HG02973 (cell line): ENCODE measurements at regions not wholly inside any gene's neighbourhood (a gene's known extent, or its start where the extent isn't known, plus 50 kb on each side); places are given as distances from the start of the nearest gene placed in this dataset.

Source experiments
- ATAC-seq: cut with Tn5 transposase; IDR thresholded peaks from one replicate; pipeline ENCODE4 v1.9.1; 2021; ENCODE audit warnings: moderate library complexity; ENCODE audit not compliant: unreplicated experiment

DNA sequence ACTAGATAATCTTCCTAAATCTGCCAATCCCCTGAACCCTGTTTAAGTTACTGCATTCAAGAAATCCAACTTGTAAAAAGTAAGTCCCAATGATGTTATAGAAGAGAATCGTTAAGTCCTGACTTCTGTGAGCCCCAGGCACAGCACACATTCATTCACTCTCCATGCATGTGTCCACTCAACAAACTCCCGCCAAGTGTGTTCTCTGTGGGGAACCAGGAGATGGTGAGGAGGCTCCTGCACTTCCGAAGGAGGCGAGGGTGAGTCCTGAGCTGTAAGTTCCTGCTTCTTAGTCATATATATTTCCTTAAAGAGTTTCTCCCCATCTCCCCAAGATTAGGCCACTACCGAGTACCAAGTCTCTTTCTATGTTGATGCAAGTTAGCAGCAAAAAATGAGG is 635.0 kb upstream of the ID2 start:
- ATAC-seq = no peak

DNA sequence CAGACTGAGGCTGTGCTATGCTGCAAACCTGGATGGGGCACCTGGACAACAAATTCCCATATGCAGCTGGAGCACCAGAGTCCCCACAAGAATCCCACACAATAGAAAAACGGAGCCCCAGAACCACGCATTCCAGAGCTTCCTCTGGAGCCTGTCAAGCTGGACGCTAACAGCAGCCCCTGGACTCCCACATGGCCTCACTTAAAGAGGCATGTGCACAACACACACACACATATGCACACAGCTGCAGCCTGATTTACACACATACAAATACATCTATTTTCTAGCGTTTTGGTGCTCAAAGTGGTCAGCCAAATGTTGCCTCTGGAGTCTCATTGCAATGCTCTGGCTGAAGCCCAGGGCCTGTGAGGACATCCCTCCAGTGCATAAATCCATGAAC is 632.7 kb upstream of the ID2 start:
- ATAC-seq = no peak

DNA sequence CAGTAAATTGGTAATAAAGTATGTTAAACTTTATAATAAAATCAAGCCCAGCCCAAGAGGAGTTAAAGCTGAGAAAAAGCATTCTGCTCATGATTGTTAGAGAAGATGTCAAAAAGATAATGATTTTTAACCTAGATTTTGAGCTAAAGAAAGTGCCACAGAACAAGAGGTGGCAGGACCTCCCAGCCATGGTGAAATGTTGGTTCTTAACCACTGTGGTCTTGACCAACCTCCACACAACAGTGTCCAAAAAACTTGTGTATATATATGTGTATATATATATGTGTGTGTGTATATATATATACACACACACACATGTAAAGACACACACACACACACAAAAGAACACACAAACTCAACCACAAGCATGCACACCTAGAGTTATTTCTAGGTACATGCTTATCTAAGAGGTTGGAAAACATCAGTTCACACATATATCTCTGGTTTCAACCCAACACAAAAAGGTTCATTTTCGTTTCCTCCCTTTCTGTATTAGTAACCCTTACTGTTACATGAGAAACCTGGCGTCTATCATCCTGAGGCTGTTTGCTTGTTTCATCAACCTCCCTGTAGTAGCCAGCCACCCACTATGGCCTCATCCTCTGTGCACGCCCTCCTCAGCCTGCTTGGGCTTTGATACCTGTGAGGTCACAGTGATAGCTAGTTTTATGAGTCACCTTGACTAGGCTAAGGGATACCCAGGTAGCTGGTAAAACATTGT is 631.8 kb upstream of the ID2 start:
- peak; percentile 96 for ATAC-seq

DNA sequence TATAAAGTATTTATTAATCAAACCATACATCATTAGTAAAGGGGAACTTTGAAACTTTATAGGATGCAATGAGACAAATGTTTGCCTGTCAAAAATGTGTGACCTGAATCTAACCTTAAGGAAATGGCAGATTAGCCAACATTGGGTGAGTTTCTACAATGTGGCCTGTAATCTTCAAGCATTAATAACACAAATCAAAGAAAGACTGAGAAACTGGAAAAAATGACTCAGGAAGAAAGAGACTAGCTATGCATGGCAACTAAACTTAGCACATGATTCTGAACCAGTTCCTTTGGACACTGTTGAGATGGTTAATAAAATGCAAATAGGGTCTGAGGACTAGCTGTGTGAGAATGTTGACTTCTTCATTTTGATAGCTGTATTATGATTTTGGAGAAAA is 628.6 kb upstream of the ID2 start:
- ATAC-seq = no peak

DNA sequence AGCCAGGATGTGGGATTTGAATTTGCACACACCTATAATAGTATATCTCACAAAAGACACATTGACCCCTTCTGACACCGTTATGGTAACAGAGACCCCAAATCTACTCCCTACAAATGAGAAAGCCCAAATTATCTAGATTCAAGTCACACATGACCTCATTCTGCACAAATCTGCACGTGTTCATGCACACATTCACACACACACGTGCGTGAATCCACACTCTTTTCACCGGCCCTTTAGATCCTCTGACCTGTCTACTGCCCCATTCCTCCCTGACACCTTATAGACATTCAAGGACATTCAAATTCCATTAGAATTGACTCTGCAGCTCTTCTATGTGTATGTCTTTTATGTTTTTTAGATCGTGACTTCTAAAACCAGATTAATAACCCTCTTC is 627.8 kb upstream of the ID2 start:
- no peak for ATAC-seq

DNA sequence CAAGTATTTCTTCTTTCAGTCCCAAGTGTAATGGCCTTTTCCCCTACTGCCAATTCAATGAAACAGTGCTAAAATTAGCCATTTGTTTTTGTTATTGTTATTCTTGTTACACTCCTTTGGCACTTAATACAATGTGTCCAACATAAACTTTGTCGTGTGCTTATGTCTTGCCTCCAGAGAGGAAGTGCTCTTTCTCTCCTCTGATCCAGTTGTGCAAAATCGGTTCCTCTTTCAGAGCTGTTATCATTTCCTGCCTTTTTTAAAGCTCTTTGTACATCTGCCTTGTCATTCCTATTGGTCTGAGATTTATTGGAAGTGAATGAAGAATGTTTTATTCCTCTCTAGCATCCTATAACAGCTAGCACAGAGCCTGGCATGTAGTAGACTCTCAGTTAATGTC is 623.2 kb upstream of the ID2 start:
- peak; percentile 65 for ATAC-seq

DNA sequence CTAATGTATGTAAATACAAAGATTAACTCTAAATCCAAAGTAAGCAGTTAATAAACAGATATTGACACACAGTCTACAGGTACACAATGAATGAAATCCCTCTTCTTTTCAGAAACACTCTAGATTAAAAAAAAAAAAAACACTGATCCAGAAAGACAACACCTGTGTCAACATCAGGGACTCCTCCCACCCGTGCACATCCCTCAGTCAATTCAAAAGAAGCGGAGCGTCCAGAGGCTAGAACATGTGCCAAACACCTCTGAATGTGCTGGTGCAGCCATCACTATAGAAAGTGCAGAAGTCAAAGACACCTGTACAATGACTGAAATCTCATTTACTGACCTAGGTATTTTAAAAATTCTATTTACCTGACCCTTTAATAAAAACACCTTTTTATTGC is 622.6 kb upstream of the ID2 start:
- ATAC-seq = no peak

DNA sequence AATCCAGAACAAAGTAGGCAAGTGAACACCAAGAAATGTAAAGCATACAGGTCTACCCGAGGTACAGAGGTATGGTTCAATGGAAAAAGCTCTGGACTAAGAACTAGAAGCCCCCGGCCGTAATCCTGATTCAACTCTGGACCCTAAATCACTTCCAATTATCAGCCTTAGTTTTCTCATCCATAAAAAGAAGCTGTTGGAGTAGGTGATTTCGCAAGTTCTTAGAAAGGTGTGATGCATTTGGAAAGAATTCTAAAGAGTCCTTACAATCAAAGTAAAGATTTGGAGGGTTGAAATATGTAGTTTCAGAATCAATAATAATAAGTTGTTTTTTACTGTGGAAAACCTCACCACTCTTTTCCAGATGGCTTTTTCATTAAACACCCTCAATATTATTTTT is 622.1 kb upstream of the ID2 start:
- ATAC-seq = no peak

DNA sequence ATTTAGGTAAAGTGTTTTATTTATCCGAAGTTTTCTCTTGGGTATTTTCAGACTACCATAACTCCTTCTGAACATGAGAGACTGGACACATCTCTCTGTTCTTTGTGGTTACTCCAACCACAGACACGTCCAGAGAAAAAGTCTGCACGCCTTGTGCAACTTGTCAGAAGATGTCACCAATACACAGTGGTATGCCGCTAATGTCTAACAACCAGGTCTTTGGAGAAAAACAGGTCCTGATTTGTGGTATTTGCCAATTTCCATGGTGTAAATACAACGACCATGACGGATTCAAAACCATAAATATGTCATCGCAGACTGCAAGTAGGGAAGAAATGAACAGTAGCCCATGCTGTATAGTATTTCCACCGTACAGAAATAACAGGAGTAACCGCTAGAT is 620.6 kb upstream of the ID2 start:
- ATAC-seq = no peak

DNA sequence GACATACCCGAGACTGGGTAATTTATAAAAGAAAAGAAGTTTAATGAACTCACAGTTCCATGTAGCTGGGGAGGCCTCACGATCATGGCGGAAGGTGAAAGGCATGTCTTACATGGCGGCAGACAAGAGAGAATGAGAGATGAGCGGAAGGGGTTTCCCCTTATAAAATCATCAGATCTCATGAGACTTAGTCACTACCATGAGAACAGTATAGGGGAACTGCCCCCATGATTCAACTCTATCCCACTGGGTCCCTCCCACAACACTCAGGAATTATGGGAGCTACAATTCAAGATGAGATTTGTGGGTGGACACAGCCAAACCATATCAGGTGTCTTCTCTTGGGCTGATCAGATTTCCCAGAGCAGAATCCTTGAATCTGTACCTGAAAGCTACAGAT is 617.3 kb upstream of the ID2 start:
- no peak for ATAC-seq

DNA sequence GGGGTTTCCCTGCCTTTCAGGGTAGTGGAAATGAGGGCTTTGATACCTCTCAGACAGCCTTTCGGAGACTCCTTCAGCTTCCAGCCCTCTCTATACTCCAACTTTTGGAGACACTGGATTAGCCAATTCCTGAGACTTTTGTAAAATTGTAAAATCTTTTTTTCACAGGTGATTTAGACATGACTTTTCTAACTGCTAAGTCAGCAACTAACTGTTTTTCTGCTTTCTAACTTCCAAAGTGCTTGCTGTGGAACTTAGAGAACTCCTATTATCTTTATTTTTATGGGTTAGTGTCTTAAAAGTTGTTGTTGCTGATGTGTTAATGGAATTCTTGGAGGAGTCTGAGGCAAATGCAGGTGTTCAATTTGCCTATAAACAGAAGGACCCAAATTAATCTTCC is 616.7 kb upstream of the ID2 start:
- ATAC-seq = no peak

DNA sequence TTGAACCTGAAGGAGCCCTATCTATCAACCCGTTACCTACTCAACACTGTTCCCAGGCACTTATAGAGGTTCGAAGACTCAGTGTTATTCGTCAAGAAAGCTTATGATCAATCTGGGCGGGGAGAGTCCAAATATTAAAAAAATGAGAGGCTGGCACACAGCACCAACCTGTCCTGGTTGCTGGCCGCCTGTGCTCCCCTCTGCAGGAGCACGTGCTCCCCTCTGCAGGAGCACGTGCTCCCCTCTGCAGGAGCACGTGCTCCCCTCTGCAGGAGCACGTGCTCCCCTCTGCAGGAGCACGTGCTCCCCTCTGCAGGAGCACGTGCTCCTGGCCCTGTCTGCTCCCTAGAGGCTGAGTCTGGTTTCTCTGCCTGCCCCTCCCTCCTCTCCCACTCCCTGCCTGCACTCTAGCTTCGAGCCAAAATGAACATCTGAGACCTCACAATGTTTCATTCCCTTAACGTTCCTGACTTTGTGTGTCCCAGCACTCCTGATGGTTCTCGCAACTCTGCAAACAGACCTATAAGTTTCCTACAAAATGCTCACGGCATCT is 614.0 kb upstream of the ID2 start:
- no peak for ATAC-seq

DNA sequence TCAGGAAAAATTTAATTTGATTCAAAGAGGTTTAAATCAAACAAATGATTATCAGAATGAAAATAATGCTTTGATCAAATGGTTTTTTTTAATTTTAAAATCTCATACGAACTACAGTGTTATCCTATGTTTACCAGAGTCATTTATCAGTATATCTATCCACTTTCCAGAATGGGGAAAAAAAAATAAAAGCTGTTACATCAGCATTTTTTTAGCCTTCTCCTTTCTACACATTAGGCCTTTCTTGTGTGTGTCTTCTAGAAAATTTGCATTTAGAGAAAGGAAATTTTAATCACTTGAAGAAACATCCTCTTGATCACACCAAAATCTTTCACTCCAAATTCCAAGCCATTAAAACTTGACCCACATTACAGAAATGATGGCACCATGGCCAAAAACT is 608.9 kb upstream of the ID2 start:
- ATAC-seq = no peak

DNA sequence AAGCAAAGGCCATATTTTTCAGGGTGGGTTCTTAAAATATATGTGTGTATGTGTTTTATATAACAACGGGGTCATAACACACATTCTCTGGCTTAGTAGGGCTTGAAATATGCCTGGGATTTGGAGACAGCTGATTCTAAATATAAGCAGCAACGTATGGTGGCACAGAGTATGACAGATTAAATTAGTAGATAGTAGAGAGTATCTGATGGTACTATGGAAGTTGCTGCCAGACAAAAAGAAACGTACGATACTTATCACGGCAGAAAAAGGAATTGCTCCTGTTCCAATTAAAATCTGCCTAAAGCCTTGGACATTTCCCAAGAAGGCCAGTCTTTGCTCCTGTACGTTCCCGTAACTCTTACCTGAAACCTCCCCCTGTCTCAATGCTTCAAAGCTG is 607.9 kb upstream of the ID2 start:
- ATAC-seq = no peak

DNA sequence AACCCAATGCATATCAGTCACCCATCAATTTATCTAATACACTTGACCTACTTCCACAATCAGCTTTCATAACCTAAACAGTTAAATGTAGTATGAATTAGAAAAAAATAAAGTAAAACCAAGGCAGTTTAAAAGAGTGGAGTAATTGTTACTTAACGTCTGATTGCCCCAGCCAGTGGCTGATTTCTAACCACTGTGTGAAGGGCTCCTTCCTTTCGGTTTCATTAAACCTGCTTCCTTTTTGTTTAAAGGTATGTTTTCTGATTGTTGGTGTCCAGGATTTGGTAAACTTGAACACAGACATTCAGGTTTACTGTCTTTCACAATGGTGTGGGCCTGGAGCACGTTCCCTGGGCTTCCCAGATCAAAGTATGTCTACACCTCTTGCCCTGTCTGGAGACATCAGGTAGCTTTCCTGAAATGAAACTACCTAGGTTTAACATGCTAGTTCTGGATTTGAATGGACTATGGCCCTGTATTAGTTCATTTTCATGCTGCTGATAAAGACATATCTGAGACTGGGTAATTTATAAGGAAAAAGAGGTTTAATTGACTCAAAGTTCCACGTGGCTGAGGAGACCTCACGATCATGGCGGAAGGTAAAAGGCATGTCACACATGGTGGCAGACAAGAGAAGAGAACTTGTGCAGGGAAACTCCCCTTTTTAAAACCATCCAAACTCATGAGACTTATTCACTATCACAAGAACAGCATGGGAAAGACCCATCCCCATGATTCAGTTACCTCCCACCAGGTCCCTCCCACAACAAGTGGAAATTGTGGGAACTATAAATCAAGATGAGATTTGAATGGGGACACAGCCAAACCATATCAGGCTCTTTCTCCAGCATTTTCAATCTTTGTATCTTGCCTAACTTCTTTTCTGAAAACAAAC is 605.2 kb upstream of the ID2 start:
- ATAC-seq = no peak

DNA sequence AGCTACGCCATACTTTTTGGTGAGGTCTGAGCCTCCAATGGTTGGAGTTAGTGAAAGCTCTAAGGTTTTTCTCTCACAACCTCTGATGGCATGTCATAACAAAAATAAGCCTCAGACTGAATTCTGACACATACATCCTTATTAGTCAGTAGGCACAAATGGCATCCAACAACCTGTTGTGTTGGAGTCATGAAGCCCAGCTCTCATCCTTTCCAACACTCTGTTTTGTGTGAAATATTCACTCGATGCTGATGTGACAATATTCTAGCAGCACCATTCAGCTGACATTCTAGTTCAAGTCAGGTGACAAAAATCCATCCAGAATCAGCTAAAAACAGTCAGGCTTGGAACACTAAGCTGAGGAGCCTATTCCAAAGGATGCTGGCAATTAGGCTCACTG is 603.2 kb upstream of the ID2 start:
- no peak for ATAC-seq

DNA sequence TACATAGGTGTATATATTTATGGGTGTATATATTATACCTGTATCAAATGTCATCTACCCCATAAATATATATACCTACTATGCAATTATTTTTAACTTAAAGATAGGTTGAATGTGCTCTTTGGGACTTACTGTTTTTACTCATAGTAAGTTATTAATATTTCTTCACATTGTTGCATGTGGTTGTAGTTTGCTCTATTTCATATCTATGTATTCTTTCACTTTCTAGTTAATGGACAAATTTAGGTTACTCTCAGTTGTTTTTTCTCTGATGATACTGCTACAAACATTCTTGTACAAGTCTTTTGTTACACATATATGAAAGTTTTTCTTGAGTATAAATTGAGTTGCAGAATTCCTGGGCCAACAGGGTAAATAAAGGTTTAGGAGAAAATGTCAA is 601.8 kb upstream of the ID2 start:
- ATAC-seq = no peak

DNA sequence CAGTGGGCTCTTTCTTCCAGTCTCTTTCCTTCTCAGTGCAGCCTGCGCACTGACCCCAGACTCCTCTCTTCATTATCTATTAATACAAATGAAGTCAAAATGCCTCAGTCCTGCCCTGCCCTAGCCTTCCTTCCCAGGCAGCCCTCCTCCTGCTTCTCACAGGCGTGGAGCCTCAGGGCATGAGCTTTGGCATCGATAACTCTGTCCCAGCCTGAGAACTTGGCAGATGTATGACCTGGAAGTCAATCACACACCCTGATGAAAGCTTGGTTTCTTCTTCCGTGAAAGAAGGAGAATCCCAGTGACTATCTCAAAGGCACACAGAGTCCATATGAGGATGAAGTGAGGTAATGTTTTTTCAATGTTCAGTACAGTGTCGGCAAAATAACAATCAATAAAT is 600.7 kb upstream of the ID2 start:
- ATAC-seq = no peak

DNA sequence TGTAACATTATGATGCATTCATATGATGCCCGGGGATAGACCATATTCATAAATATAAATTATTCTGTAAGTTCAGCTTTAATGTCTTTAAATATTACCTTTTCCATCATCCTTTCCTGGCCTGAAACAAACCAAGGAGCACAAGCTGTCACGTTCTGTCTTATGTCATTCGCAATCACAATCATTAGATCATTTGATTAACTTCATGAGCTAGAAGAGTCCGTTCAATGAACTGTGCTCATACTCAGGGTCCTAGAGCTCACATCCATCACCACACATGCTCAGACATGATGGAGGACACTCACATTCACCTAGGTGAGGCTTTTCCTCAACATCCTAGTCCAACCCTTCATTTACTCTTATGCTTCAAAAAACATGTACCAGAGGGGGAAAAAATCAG is 599.0 kb upstream of the ID2 start:
- no peak for ATAC-seq

DNA sequence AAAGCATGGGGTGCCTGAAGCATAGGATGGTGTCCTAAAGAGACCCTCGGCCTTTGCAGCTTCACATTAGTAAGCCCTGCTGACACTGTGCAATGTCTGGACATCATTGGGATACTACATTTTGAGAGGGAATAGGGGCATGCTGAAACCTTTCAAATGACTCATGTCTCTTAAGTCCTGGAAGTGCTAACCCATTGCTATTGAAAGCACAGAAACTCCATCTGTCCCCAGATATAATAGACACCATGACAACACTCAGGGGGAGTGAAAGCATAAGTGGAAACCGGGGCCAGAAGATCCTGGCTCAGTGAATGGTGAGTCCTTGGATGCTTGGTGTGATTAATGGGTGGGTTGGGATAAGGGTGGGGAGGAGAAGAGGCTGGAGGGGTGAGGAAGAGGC is 595.5 kb upstream of the ID2 start:
- ATAC-seq = no peak

DNA sequence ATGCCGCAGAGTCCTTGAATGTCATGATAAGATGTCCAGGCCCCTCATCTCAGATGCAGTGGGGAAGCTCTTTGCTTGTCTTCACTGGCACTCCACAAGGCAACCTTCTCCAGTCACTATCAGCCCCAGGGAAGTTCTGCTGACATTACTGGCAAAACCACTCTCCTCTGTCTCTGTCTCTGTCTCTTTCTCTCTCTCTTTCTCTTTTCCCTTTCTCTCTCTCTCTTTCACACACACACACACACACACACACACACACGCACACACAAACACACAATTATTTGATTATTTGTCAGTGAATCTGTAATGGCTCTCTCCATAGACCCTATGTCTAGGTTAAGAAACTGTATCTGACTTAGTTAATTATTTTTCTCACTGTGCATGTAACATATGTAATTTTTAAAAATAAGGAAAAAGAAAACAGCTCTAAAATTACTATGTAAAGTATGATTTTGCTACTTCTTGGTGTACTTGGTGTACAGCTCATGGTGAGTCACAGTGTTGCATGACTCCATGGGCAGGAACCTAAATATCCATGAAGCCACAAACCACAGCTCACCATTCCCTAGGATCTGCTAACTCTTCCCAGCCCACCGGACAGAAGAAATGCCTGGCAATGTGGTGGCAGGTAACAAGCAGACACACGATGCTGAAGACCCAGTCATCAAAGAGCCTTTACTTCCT is 594.9 kb upstream of the ID2 start:
- no peak for ATAC-seq

DNA sequence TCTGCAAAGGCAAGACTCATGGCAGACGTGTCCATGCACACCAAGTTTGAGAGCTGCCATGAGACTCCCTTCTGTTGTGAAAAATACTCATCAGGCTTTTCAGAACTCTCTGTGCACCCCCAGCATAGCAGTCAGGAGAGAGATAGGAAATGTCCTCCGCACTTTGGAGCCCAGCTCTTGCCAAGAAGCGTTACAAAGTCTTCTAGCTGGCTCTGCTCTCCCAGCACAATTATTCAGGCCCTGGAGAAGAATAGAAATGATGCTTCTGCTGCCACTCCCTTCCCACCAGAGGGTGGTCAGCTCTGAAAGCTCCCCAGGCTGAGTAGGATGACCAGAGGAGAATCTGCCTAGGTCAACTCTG is 594.4 kb upstream of the ID2 start:
- no peak for ATAC-seq
